ENCODE measurements at regions not wholly inside any gene's neighbourhood (a gene's known extent, or its start where the extent isn't known, plus 50 kb on each side); places are given as distances from the start of the nearest gene placed in this dataset.

GRCh38 chr6:23969344-23969743 is 156.7 kb upstream of the NRSN1 start:
- TF ChIP-seq CTCF (IDR thresholded peaks at IDR 0.05) (no peak), POLR2A (IDR thresholded peaks at IDR 0.05) (no peak)
